GM18951 (cell line): ENCODE measurements at regions not wholly inside any gene's neighbourhood (a gene's known extent, or its start where the extent isn't known, plus 50 kb on each side); places are given as distances from the start of the nearest gene placed in this dataset.
"Not testable (repeated sequence)": the region's sequence is repeated elsewhere in the genome, so short reads cannot be mapped to it uniquely, and the experiment has no call there.

Experiments used
- POLR2A ChIP-seq: IDR thresholded peaks from 4 replicates; pipeline ENCODE4 v1.6.1; 2011; ENCODE audit warnings: mild to moderate bottlenecking; ENCODE audit not compliant: insufficient read length, insufficient read depth; ENCODE audit errors: extremely low read depth
- in situ Hi-C: fragments of 300-500 bp; cut with MboI; formaldehyde crosslinking; loops from one replicate; pipeline ENCODE4 v1.12.0; 2022; ENCODE audit warnings: low sequenced_read_pairs, mixed read lengths, inconsistent platforms; ENCODE audit not compliant: unreplicated experiment

DNA sequence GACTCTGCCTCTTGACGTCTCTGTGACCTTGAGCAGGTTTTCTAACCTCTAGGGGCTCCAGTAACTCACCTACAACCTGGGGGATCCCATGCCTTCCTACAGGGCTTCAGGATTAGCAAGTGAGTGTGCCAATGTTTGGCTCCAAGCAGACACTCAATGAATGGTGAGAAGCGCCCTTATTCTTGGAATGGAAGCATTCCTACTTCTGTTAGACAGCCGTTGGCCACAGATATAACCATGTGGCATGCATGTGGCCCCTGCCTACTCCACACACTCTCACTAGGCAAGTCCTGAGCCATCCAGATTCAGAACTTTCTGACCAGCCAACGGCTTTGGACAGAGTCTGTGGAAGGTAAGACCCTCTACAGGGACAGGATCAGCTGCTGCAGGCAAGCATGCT is 108.9 kb upstream of the LYZL2 start:
- in situ Hi-C loops, result loop anchor here (10.0 kb wide), 1 partner anchor 1076 kb away; no protein-coding TSS in a partner anchor
- TF ChIP-seq POLR2A, result no peak

DNA sequence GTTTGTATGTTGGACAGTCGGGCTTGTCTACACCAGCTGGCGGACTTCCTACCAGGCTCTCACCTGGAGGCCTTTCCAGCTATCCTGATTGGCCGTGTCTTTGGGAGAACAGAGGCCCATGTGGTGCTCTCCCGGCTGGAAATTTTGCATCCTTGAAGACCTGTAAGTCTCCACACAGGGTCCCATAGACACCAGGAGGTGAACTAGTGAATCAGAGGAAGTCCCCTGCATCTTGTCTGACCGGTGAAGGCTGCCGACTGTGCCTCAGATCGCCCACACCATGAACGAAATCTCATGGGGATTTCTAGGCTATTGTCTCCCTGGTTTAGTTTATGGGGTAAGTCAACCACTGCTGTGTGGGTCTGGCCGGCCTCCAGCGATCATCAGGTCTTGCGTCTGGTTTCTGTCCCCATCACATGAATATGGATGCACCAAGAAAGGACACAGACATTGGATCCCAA is 108.4 kb upstream of the LYZL2 start:
- in situ Hi-C loops, result loop anchor here (10.0 kb wide), 1 partner anchor 1077 kb away; no protein-coding TSS in a partner anchor
- no peak for TF ChIP-seq POLR2A

DNA sequence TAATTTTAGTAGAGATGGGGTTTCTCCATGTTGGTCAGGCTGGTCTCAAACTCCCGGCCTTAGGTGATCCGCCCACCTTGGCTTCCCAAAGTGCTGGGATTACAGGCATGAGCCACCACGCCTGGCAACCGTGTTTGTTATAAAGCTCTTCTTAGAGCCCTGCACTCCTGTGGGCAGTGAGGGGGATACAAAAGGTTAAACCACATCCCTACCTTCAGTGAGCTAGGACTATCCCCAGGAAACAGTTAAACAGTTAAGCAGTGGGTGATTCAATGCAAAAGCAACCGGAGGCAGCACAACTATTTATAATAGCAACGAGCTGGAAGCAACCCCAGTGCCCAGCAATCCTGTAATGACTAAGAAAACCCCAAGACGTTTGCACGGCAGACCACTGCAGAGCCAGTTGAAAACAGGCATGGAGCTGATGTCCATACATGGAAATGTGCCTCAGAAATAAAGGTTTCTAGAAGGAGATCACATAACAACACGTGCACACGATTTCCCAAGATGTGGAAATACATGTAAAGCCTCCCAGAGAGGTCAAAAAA is 107.2 kb upstream of the LYZL2 start:
- in situ Hi-C loops, result loop anchor here (10.0 kb wide), 1 partner anchor 1078 kb away; no protein-coding TSS in a partner anchor
- no peak for TF ChIP-seq POLR2A

DNA sequence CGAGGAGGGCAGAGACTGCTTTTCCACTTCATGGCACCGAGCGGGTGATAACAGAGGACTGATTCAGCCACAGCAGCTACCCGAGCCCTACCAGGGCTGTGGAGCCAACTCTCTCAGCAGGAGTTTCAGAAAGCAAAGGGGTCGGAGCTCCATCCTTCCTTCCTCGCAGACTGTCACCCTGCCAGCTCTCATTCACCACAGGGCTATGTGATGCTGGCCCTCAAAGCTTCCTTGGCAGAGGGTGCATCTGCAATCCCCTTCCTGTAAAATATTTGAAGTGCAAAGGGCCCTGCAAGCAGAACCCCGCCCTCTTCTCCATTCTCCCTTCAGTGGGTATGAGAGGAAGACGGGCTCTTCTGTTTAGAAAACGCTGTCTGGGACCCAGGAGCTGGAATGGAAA is 105.3 kb upstream of the LYZL2 start:
- in situ Hi-C loops, result loop anchor here (10.0 kb wide), 1 partner anchor 1080 kb away; no protein-coding TSS in a partner anchor
- no peak for TF ChIP-seq POLR2A

GRCh38 chr10:30732671-30733070 is 103.1 kb upstream of the LYZL2 start:
- in situ Hi-C loops, result loop anchor here (10.0 kb wide), 1 partner anchor 1082 kb away; no protein-coding TSS in a partner anchor

GRCh38 chr10:30731963-30732362 is 102.4 kb upstream of the LYZL2 start:
- in situ Hi-C loops, result loop anchor here (10.0 kb wide), 1 partner anchor 1083 kb away; no protein-coding TSS in a partner anchor
- TF ChIP-seq POLR2A, result no peak

More at GRCh38 chr10:30732671-30733070, 103.1 kb upstream of the LYZL2 start:
- TF ChIP-seq POLR2A, result no peak

GRCh38 chr10:30730306-30730705 is 100.8 kb upstream of the LYZL2 start:
- in situ Hi-C loops, result loop anchor here (10.0 kb wide), 1 partner anchor 1084 kb away; no protein-coding TSS in a partner anchor
- no peak for TF ChIP-seq POLR2A

- in situ Hi-C loops, result no loop called here
- TF ChIP-seq POLR2A, result no peak
Measured at GRCh38 chr10:30728766-30729165, 99.2 kb upstream of the LYZL2 start.

DNA sequence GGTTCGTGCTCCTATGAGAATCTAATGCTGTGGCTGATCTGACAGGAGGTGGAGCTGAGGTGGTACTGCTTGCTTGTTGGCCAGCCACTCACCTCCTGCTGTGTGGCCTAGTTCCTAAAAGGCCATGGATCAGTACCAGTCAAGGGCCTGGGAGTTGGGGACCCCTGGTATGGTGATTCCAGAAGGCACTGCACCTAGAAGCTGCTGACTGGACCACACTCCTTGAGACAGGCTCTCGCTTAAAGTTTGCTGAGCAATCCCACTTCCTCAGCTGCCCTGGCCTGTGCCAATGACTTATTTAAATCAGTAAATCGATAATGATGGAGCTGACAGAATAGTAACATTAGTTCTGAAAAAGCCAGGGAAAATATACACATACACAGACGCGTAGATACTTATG is 98.6 kb upstream of the LYZL2 start:
- in situ Hi-C loops, result no loop called here
- no peak for TF ChIP-seq POLR2A

- in situ Hi-C loops, result no loop called here
- no peak for TF ChIP-seq POLR2A
Measured at GRCh38 chr10:30727524-30727923, 98.0 kb upstream of the LYZL2 start.

- in situ Hi-C loops, result not testable (repeated sequence)
Measured at GRCh38 chr10:30726783-30727414, 97.3 kb upstream of the LYZL2 start.

- no peak for TF ChIP-seq POLR2A
- in situ Hi-C loops, result no loop called here
Measured at GRCh38 chr10:30725661-30726060, 96.1 kb upstream of the LYZL2 start.

GRCh38 chr10:30724296-30724695 is 94.7 kb upstream of the LYZL2 start:
- TF ChIP-seq POLR2A, result no peak
- in situ Hi-C loops, result no loop called here
